ENCODE measurements at regions not wholly inside any gene's neighbourhood (a gene's known extent, or its start where the extent isn't known, plus 50 kb on each side); places are given as distances from the start of the nearest gene placed in this dataset.

DNA sequence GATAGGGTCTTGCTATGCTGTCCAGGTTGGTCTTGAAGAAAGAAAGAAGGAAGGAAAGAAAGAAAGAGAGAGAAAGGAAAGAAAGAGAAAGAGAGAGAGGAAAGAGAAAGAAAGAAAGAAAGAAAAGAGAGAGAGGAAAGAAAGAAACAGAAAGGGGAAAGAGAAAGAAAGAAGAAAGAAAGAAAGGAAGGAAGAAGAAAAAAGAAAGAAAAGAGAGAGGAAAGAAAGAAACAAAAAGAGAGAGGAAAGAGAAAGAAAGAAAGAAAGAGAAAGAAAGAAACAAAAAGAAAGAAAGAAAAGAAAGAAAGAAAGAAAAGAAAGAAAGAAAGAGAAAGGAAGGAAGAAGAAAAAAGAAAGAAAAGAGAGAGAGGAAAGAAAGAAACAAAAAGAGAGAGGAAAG lies 95.8 kb upstream of the SHOX start:
- TF ChIP-seq, protein P1, sequence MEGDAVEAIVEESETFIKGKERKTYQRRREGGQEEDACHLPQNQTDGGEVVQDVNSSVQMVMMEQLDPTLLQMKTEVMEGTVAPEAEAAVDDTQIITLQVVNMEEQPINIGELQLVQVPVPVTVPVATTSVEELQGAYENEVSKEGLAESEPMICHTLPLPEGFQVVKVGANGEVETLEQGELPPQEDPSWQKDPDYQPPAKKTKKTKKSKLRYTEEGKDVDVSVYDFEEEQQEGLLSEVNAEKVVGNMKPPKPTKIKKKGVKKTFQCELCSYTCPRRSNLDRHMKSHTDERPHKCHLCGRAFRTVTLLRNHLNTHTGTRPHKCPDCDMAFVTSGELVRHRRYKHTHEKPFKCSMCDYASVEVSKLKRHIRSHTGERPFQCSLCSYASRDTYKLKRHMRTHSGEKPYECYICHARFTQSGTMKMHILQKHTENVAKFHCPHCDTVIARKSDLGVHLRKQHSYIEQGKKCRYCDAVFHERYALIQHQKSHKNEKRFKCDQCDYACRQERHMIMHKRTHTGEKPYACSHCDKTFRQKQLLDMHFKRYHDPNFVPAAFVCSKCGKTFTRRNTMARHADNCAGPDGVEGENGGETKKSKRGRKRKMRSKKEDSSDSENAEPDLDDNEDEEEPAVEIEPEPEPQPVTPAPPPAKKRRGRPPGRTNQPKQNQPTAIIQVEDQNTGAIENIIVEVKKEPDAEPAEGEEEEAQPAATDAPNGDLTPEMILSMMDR (conservative IDR thresholded peaks at IDR 0.05 in 1 of 2, IDR thresholded peaks at IDR 0.05 in 1 of 2; ENCODE audit: low read depth in 1 of 2, low read length in 2 of 2): no peak
- no peak for TF ChIP-seq EZH2 (IDR thresholded peaks at IDR 0.05; ENCODE audit: low read length, missing control alignments)

Measured in fibroblast of lung (primary cell).